Sigmoid colon (tissue), 6 donors: ENCODE measurements at regions not wholly inside any gene's neighbourhood (a gene's known extent, or its start where the extent isn't known, plus 50 kb on each side); places are given as distances from the start of the nearest gene placed in this dataset.

Source experiments
- DNase-seq: peaks from one replicate; pipeline ENCODE4 v3.0.0-alpha.2; 2019
- H3K27ac ChIP-seq, 4 donors: fragments of 200-600 bp; sonication (generic); one replicate each; pipeline ENCODE4 v1.5.1; 2016 to 2019; ENCODE audit warnings: mild to moderate bottlenecking in 1 of 4
- H3K27me3 ChIP-seq, 3 donors: fragments of 200-600 bp; sonication (generic); one replicate each; pipeline ENCODE4 v1.5.1; 2019; ENCODE audit warnings: mild to moderate bottlenecking in 1 of 3
- H3K36me3 ChIP-seq, 4 donors: fragments of 200-600 bp; sonication (generic); one replicate each; pipeline ENCODE4 v1.5.1; 2016 to 2019
- H3K4me1 ChIP-seq, 4 donors: fragments of 200-600 bp; sonication (generic); one replicate each; pipeline ENCODE4 v1.5.1; 2017 to 2019
- H3K4me3 ChIP-seq, 4 donors: fragments of 200-600 bp; sonication (generic); one replicate each; pipeline ENCODE4 v1.5.1; 2017 to 2019; ENCODE audit warnings: mild to moderate bottlenecking in 2 of 4, moderate library complexity in 1 of 4
- H3K9me3 ChIP-seq, 4 donors: fragments of 200-600 bp in 3 of 4; sonication (generic) in 3 of 4; one replicate each; pipeline versions ENCODE4 v1.5.1 to v1.6.1; 2013 to 2019
- EP300 ChIP-seq, 4 donors: sonication (generic); formaldehyde crosslinking; IDR thresholded peaks; one replicate each; pipeline ENCODE4 v1.6.1; 2017; ENCODE audit warnings: antibody characterized with exemption in 4 of 4
- POLR2A ChIP-seq, 2 donors: fragments of 450-650 bp; IDR thresholded peaks; one replicate each; pipeline ENCODE4 v1.6.1; 2016; ENCODE audit warnings: antibody characterized with exemption in 2 of 2, mild to moderate bottlenecking in 2 of 2, moderate library complexity in 2 of 2
- POLR2AphosphoS5 ChIP-seq, 4 donors: sonication (generic); formaldehyde crosslinking; IDR thresholded peaks; one replicate each; pipeline ENCODE4 v1.6.1; 2017; ENCODE audit warnings: antibody characterized with exemption in 4 of 4
- WGBS, 2 donors: extraction: QIAGEN DNeasy Blood & Tissue Kit; methylation state at CpG; one replicate each; pipeline ENCODE4 v1.1.7; 2013; 5-methylcytosine and 5-hydroxymethylcytosine counted together
- intact Hi-C: fragments of 100-400 bp; cut with DNase I; formaldehyde crosslinking; loops from one replicate; pipeline ENCODE4 v1.15.1; 2023
- TF ChIP-seq, protein P1 (sequence below), 4 experiments: fragments of 450-650 bp in 3 of 4; fragments of 200-600 bp in 1 of 4; IDR thresholded peaks; one replicate each; pipeline ENCODE4 v1.5.1; 2016 to 2019; ENCODE audit warnings: antibody characterized with exemption in 4 of 4, mild to moderate bottlenecking in 3 of 4, moderate library complexity in 2 of 4
- donor health status: healthy with polysubstance abuse.
- donor health status: healthy.

DNA sequence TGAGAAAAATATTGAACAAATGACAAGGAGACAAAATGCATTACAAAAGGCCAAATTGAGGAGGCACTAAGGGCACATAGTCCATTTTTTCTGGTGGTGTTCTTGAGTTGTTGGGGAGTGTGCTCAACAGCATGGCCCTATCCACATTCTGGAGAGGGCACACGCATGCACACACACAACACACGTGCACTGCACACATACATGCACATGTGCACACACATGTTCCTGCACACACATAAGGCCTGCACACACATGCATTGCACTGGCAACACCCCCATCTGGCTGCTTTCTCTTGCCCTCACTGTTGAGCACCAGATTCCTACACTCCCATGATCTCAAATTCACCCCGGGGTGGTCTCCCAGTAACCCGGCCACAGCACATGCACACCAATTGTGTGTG is 659.2 kb upstream of the RAB6C start:
- H3K4me3 ChIP-seq: no peak overlapping the region
- H3K27me3 ChIP-seq: no peaks in the 10 kb centered on the region
- H3K4me1 ChIP-seq: no peaks in the 10 kb centered on the region
- intact Hi-C loops: no loop called here
- DNase-seq: no peak
- 93 to 94% methylated on average over 4 of the region's 4 CpGs for WGBS, 2 donors
- no peaks in the 10 kb centered on the region for H3K36me3 ChIP-seq
- no peaks in the 10 kb centered on the region for H3K9me3 ChIP-seq
- TF ChIP-seq, protein P1, sequence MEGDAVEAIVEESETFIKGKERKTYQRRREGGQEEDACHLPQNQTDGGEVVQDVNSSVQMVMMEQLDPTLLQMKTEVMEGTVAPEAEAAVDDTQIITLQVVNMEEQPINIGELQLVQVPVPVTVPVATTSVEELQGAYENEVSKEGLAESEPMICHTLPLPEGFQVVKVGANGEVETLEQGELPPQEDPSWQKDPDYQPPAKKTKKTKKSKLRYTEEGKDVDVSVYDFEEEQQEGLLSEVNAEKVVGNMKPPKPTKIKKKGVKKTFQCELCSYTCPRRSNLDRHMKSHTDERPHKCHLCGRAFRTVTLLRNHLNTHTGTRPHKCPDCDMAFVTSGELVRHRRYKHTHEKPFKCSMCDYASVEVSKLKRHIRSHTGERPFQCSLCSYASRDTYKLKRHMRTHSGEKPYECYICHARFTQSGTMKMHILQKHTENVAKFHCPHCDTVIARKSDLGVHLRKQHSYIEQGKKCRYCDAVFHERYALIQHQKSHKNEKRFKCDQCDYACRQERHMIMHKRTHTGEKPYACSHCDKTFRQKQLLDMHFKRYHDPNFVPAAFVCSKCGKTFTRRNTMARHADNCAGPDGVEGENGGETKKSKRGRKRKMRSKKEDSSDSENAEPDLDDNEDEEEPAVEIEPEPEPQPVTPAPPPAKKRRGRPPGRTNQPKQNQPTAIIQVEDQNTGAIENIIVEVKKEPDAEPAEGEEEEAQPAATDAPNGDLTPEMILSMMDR (IDR thresholded peaks at IDR 0.05): no peak
- no peak for TF ChIP-seq EP300 (IDR thresholded peaks at IDR 0.05)
- TF ChIP-seq POLR2AphosphoS5 (IDR thresholded peaks at IDR 0.05): no peak
- TF ChIP-seq POLR2A (IDR thresholded peaks at IDR 0.05): no peak
- H3K27ac ChIP-seq: no peak overlapping the region

DNA sequence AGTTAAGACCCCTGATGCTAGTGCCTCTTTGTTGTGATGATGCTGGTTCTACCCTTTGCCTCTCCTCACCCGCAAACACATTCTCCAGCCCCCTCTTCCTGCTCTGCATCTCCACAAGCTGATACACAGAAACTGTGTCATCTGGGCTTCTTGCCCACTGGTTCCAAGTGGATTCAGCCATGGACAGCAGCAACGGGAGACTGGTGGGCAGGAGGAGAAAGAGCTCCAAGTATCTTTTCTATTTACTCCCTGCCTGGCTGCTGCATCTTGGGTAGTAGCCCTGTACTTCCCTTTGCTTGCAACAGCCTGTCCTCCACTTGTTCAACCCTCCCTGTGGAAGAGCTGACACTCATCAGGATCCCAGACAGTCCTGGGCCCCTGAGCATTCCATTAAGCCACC is 655.1 kb upstream of the RAB6C start:
- Histone ChIP-seq H3K4me3 (no peak overlapping the region), H3K36me3 (no peaks in the 10 kb centered on the region), H3K9me3 (no peaks in the 10 kb centered on the region), H3K27ac (no peak overlapping the region), H3K4me1 (no peaks in the 10 kb centered on the region), H3K27me3 (no peaks in the 10 kb centered on the region)
- 79 to 80% methylated on average over 2 of the region's 2 CpGs for whole genome bisulfite sequencing, 2 donors
- intact Hi-C loops: no loop called here
- no peak for DNase-seq
- TF ChIP-seq, protein P1 (IDR thresholded peaks at IDR 0.05): no peak
- TF ChIP-seq EP300 (IDR thresholded peaks at IDR 0.05) (no peak), POLR2A (IDR thresholded peaks at IDR 0.05) (no peak), POLR2AphosphoS5 (IDR thresholded peaks at IDR 0.05) (no peak)

DNA sequence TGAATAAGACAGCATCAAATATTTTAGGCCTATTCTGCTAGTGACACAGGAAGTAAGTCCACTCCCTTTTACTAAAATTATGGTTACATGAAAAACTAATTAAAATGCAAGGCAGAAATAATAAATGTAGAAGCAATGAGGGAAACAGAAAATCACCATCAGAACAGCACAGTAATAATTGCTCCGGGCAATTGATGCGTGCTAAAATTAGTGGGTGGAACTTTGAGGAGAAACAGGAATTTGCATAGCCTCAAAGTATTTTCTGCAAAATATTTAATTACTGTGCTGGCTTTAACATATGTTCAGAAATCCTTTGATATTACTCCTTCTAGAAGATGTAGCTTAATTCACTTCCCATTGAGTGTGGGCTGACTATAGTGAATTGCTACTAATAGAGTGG is 654.3 kb upstream of the RAB6C start:
- H3K27ac ChIP-seq: no peak overlapping the region
- H3K4me1 ChIP-seq: peaks cover 0 to 7% (median 0%) of the 10 kb centered on the region in 4 donors
- no peak overlapping the region for H3K4me3 ChIP-seq
- WGBS, 2 donors: 72 to 95% methylated on average over 2 of the region's 2 CpGs
- no peaks in the 10 kb centered on the region for H3K9me3 ChIP-seq
- no peaks in the 10 kb centered on the region for H3K36me3 ChIP-seq
- DNase-seq: no peak
- intact Hi-C loops: no loop called here
- H3K27me3 ChIP-seq: no peaks in the 10 kb centered on the region
- TF ChIP-seq, protein P1 (IDR thresholded peaks at IDR 0.05): no peak
- TF ChIP-seq POLR2A (IDR thresholded peaks at IDR 0.05) (no peak), POLR2AphosphoS5 (IDR thresholded peaks at IDR 0.05) (no peak), EP300 (IDR thresholded peaks at IDR 0.05) (no peak)

DNA sequence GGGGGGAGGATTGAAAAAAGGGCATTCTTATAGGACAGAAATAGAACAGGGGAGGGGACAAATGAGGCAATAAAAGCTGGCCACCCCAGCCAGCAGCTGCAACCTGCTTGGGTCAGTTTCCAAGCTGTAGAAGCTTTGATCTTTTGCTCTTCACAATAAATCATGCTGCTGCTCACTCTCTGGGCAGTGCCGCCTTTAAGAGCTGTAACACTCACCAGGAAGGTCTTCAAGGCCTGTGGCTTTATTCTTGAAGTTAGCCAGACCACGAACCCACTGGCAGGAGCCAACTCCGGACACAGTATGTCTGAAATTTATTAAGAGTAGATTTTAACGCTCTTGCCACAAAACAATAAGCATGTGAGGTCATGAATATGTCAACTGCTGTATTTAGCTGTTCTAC is 649.9 kb upstream of the RAB6C start:
- H3K9me3 ChIP-seq: no peaks in the 10 kb centered on the region
- peaks cover 0 to 11% (median 0%) of the 10 kb centered on the region in 4 donors for H3K4me1 ChIP-seq
- H3K4me3 ChIP-seq: no peak overlapping the region
- intact Hi-C loops: no loop called here
- peak; percentile 69 for DNase-seq
- no peaks in the 10 kb centered on the region for H3K27me3 ChIP-seq
- 45 to 74% methylated on average over 4 of the region's 4 CpGs for WGBS, 2 donors
- peak overlapping the region in 2 of 4 donors; percentile 21 to 25 for H3K27ac ChIP-seq
- H3K36me3 ChIP-seq: no peaks in the 10 kb centered on the region
- TF ChIP-seq EP300 (IDR thresholded peaks at IDR 0.05): peak in 2 of 4 donors; percentile 62 to 67
- TF ChIP-seq, protein P1 (IDR thresholded peaks at IDR 0.05): no peak
- no peak for TF ChIP-seq POLR2A (IDR thresholded peaks at IDR 0.05)
- TF ChIP-seq POLR2AphosphoS5 (IDR thresholded peaks at IDR 0.05): peak; percentile 55 to 93 (median 83)

DNA sequence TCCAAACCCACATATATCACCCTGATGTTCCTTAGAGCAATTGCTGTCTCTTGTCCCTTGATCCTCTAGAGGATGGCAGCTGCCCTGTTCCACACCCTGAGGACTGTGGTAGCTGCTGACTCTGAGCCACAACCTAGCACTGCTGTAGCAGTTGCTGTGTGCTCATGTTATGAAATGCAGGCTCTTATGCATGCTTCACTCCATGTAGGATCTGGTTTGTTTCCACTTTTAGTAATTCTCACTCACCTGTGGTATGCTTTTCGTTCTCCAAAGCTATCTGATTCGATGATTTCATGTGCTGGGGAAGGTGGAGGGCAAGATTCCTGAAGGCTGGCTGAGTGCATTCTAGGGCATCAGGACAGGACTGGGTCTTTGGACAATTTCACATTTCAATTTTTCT is 649.0 kb upstream of the RAB6C start:
- H3K27ac ChIP-seq: peak overlapping the region in 2 of 4 donors; percentile 21 to 25
- peaks cover 0 to 11% (median 0%) of the 10 kb centered on the region in 4 donors for H3K4me1 ChIP-seq
- TF ChIP-seq POLR2AphosphoS5 (IDR thresholded peaks at IDR 0.05) (peak in 3 of 4 donors; percentile 37 to 79 (median 60)), EP300 (IDR thresholded peaks at IDR 0.05) (no peak), POLR2A (IDR thresholded peaks at IDR 0.05) (no peak)
- TF ChIP-seq, protein P1 (IDR thresholded peaks at IDR 0.05): no peak
- no peak for DNase-seq
- no peaks in the 10 kb centered on the region for H3K27me3 ChIP-seq
- no peaks in the 10 kb centered on the region for H3K9me3 ChIP-seq
- H3K36me3 ChIP-seq: no peaks in the 10 kb centered on the region
- intact Hi-C loops: no loop called here
- 83 to 85% methylated on average over 2 of the region's 2 CpGs for WGBS, 2 donors
- no peak overlapping the region for H3K4me3 ChIP-seq
